H7 (cell line): ENCODE measurements at regions not wholly inside any gene's neighbourhood (a gene's known extent, or its start where the extent isn't known, plus 50 kb on each side); places are given as distances from the start of the nearest gene placed in this dataset.
A peak's percentile ranks its signal among the peaks of the same experiment; 100 is the strongest.
"Not testable (repeated sequence)": the region's sequence is repeated elsewhere in the genome, so short reads cannot be mapped to it uniquely, and the experiment has no call there.

Experiments
- DNase-seq: peaks from one replicate; pipeline ENCODE4 v3.0.0; 2012
- H3K27me3 ChIP-seq: 2 replicates; pipeline ENCODE4 v1.6.0; 2011; ENCODE audit warnings: mild to moderate bottlenecking, low read length; ENCODE audit not compliant: control insufficient read depth, insufficient read depth
- H3K36me3 ChIP-seq: replicated peaks from 2 replicates; pipeline ENCODE4 v1.5.1; 2011; ENCODE audit warnings: low read length; ENCODE audit not compliant: control insufficient read depth, insufficient read depth
- H3K4me3 ChIP-seq: 2 replicates; pipeline ENCODE4 v1.5.1; 2011; ENCODE audit warnings: low read depth, mild to moderate bottlenecking, control low read depth, low read length, moderate library complexity; ENCODE audit not compliant: insufficient read depth

GRCh38 chr1:218517459-218517858 lies 172.3 kb downstream of the TGFB2 start:
- H3K27me3 ChIP-seq, result no peaks in the 10 kb centered on the region
- H3K4me3 ChIP-seq, result no peak overlapping the region

GRCh38 chr1:218518216-218518740 lies 173.1 kb downstream of the TGFB2 start:
- DNase-seq, result no peak
- Histone ChIP-seq H3K36me3 (no peaks in the 10 kb centered on the region), H3K4me3 (no peak overlapping the region), H3K27me3 (no peaks in the 10 kb centered on the region)

More at GRCh38 chr1:218517459-218517858, 172.3 kb downstream of the TGFB2 start:
- H3K36me3 ChIP-seq, result no peaks in the 10 kb centered on the region
- no peak for DNase-seq

GRCh38 chr1:218520646-218521045 lies 175.5 kb downstream of the TGFB2 start:
- not testable (repeated sequence) for DNase-seq, H3K36me3 ChIP-seq, H3K4me3 ChIP-seq, H3K27me3 ChIP-seq

GRCh38 chr1:218521414-218522169 lies 176.5 kb downstream of the TGFB2 start:
- H3K27me3 ChIP-seq, result no peaks in the 10 kb centered on the region
- H3K4me3 ChIP-seq, result no peak overlapping the region
- peak; percentile 38 for DNase-seq
- no peaks in the 10 kb centered on the region for H3K36me3 ChIP-seq

GRCh38 chr1:218524526-218524925 lies 179.4 kb downstream of the TGFB2 start:
- H3K36me3 ChIP-seq, result no peaks in the 10 kb centered on the region
- no peaks in the 10 kb centered on the region for H3K27me3 ChIP-seq
- no peak for DNase-seq
- no peak overlapping the region for H3K4me3 ChIP-seq

- Histone ChIP-seq H3K36me3 (no peaks in the 10 kb centered on the region), H3K4me3 (no peak overlapping the region), H3K27me3 (no peaks in the 10 kb centered on the region)
- DNase-seq, result no peak
Observed at GRCh38 chr1:218525031-218525430, 179.9 kb downstream of the TGFB2 start.

- Histone ChIP-seq H3K36me3 (no peaks in the 10 kb centered on the region), H3K4me3 (no peak overlapping the region), H3K27me3 (no peaks in the 10 kb centered on the region)
- DNase-seq, result no peak
Observed at GRCh38 chr1:218525451-218526197, 180.5 kb downstream of the TGFB2 start.

- Histone ChIP-seq H3K27me3 (no peaks in the 10 kb centered on the region), H3K4me3 (no peak overlapping the region), H3K36me3 (no peaks in the 10 kb centered on the region)
- no peak for DNase-seq
Observed at GRCh38 chr1:218526198-218526580, 181.1 kb downstream of the TGFB2 start.

GRCh38 chr1:218527737-218528136 lies 182.6 kb downstream of the TGFB2 start:
- H3K4me3 ChIP-seq, result no peak overlapping the region
- no peak for DNase-seq
- H3K27me3 ChIP-seq, result no peaks in the 10 kb centered on the region
- no peaks in the 10 kb centered on the region for H3K36me3 ChIP-seq

GRCh38 chr1:218529646-218530300 lies 184.6 kb downstream of the TGFB2 start:
- DNase-seq, result no peak
- Histone ChIP-seq H3K27me3 (no peaks in the 10 kb centered on the region), H3K36me3 (no peaks in the 10 kb centered on the region), H3K4me3 (no peak overlapping the region)

- H3K36me3 ChIP-seq, result no peaks in the 10 kb centered on the region
- no peaks in the 10 kb centered on the region for H3K27me3 ChIP-seq
- DNase-seq, result no peak
- no peak overlapping the region for H3K4me3 ChIP-seq
Observed at GRCh38 chr1:218531936-218532335, 186.8 kb downstream of the TGFB2 start.

- H3K27me3 ChIP-seq, result no peaks in the 10 kb centered on the region
- DNase-seq, result no peak
- H3K36me3 ChIP-seq, result no peaks in the 10 kb centered on the region
- H3K4me3 ChIP-seq, result no peak overlapping the region
Observed at GRCh38 chr1:218536296-218536986, 191.3 kb downstream of the TGFB2 start.

- H3K27me3 ChIP-seq, result no peaks in the 10 kb centered on the region
- no peaks in the 10 kb centered on the region for H3K36me3 ChIP-seq
- no peak overlapping the region for H3K4me3 ChIP-seq
- no peak for DNase-seq
Observed at GRCh38 chr1:218537122-218537913, 192.2 kb downstream of the TGFB2 start.

GRCh38 chr1:218538341-218538740 lies 193.2 kb downstream of the TGFB2 start:
- H3K27me3 ChIP-seq, result no peaks in the 10 kb centered on the region

More at GRCh38 chr1:218538341-218538740, 193.2 kb downstream of the TGFB2 start:
- Histone ChIP-seq H3K4me3 (no peak overlapping the region), H3K36me3 (no peaks in the 10 kb centered on the region)
- DNase-seq, result no peak
